Vagina (tissue), 2 donors: ENCODE measurements at regions not wholly inside any gene's neighbourhood (a gene's known extent, or its start where the extent isn't known, plus 50 kb on each side); places are given as distances from the start of the nearest gene placed in this dataset.

Experiments
- DNase-seq, 2 donors: peaks; one replicate each; pipeline ENCODE4 v3.0.0-alpha.2; 2017; ENCODE audit errors: extremely low spot score in 2 of 2
- H3K27ac ChIP-seq: fragments of 200-600 bp; sonication (generic); one replicate; pipeline ENCODE4 v1.5.1; 2019
- H3K27me3 ChIP-seq: fragments of 200-600 bp; sonication (generic); one replicate; pipeline ENCODE4 v1.5.1; 2019
- H3K36me3 ChIP-seq, 2 donors: fragments of 200-600 bp; sonication (generic); one replicate each; pipeline ENCODE4 v1.5.1; 2017 to 2019
- H3K4me1 ChIP-seq: fragments of 200-600 bp; sonication (generic); one replicate; pipeline ENCODE4 v1.5.1; 2019
- H3K4me3 ChIP-seq, 2 donors: fragments of 200-600 bp; sonication (generic); 1 replicate in 1 of 2; 2 replicates in 1 of 2; pipeline ENCODE4 v1.5.1; 2016 to 2019
- H3K9me3 ChIP-seq: fragments of 200-600 bp; sonication (generic); one replicate; pipeline ENCODE4 v1.5.1; 2019
- CTCF ChIP-seq, 3 experiments: fragments of 450-650 bp in 2 of 3; fragments of 200-600 bp in 1 of 3; sonication (generic) in 1 of 3; IDR thresholded peaks; one replicate each; pipeline ENCODE4 v1.5.1; 2017 to 2019; ENCODE audit warnings: antibody characterized with exemption in 3 of 3, mild to moderate bottlenecking in 2 of 3, moderate library complexity in 2 of 3
- POLR2A ChIP-seq, 2 donors: fragments of 450-650 bp; IDR thresholded peaks; one replicate each; pipeline ENCODE4 v1.6.1; 2017; ENCODE audit warnings: antibody characterized with exemption in 2 of 2, mild to moderate bottlenecking in 2 of 2, moderate library complexity in 2 of 2
- POLR2AphosphoS5 ChIP-seq, 2 donors: sonication (generic); formaldehyde crosslinking; IDR thresholded peaks; one replicate each; pipeline ENCODE4 v1.9.0; 2017; ENCODE audit warnings: antibody characterized with exemption in 2 of 2, mild to moderate bottlenecking in 2 of 2, low read depth in 1 of 2; ENCODE audit not compliant: insufficient read depth in 1 of 2
- intact Hi-C: fragments of 100-400 bp; cut with DNase I; formaldehyde crosslinking; loops from one replicate; pipeline ENCODE4 v1.15.1; 2023

DNA sequence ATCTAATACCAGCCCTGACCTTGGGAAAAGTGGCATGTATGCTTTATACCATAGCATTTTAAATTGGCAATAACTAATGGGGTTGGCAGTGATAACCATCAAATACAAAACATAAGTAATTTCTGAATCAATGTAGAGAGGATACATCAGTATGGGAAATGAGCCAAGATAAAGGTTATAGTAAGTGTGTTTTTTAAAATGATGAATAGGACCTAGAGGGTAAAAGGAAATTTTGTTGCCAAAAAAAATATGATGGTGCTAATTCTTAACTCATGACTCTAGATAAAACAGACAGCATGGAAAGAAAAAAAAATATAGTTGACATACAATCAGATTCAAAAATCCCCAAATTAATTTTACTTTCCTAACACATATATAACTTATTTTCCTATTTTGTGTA, 75.4 kb upstream of the ROBO1 start:
- no peaks in the 10 kb centered on the region for H3K27me3 ChIP-seq
- H3K9me3 ChIP-seq: no peaks in the 10 kb centered on the region
- no peak for TF ChIP-seq CTCF (IDR thresholded peaks at IDR 0.05)
- no peak for TF ChIP-seq POLR2AphosphoS5 (IDR thresholded peaks at IDR 0.05; ENCODE audit: insufficient read depth in 1 of 2, low read depth in 1 of 2)
- no peak for TF ChIP-seq POLR2A (IDR thresholded peaks at IDR 0.05)
- no peaks in the 10 kb centered on the region for H3K4me1 ChIP-seq
- no peak overlapping the region for H3K27ac ChIP-seq
- DNase-seq: no peak
- no peak overlapping the region for H3K4me3 ChIP-seq
- intact Hi-C loops: no loop called here
- H3K36me3 ChIP-seq: no peaks in the 10 kb centered on the region

- intact Hi-C loops: no loop called here
- Histone ChIP-seq H3K36me3 (no peaks in the 10 kb centered on the region), H3K4me3 (no peak overlapping the region), H3K27ac (no peak overlapping the region), H3K27me3 (no peaks in the 10 kb centered on the region), H3K9me3 (no peaks in the 10 kb centered on the region), H3K4me1 (no peaks in the 10 kb centered on the region)
- no peak for TF ChIP-seq POLR2A (IDR thresholded peaks at IDR 0.05)
- TF ChIP-seq POLR2AphosphoS5 (IDR thresholded peaks at IDR 0.05; ENCODE audit: insufficient read depth in 1 of 2, low read depth in 1 of 2): no peak
- TF ChIP-seq CTCF (IDR thresholded peaks at IDR 0.05): no peak
- DNase-seq: no peak
Observed at GRCh38 chr3:79835701-79836100, 67.9 kb upstream of the ROBO1 start.

GRCh38 chr3:79824166-79824565, 56.4 kb upstream of the ROBO1 start:
- Histone ChIP-seq H3K9me3 (no peaks in the 10 kb centered on the region), H3K27me3 (no peaks in the 10 kb centered on the region), H3K4me1 (no peaks in the 10 kb centered on the region), H3K27ac (no peak overlapping the region), H3K4me3 (no peak overlapping the region), H3K36me3 (no peaks in the 10 kb centered on the region)
- no peak for TF ChIP-seq CTCF (IDR thresholded peaks at IDR 0.05)
- no peak for TF ChIP-seq POLR2AphosphoS5 (IDR thresholded peaks at IDR 0.05; ENCODE audit: insufficient read depth in 1 of 2, low read depth in 1 of 2)
- TF ChIP-seq POLR2A (IDR thresholded peaks at IDR 0.05): no peak
- intact Hi-C loops: no loop called here
- DNase-seq: no peak

DNA sequence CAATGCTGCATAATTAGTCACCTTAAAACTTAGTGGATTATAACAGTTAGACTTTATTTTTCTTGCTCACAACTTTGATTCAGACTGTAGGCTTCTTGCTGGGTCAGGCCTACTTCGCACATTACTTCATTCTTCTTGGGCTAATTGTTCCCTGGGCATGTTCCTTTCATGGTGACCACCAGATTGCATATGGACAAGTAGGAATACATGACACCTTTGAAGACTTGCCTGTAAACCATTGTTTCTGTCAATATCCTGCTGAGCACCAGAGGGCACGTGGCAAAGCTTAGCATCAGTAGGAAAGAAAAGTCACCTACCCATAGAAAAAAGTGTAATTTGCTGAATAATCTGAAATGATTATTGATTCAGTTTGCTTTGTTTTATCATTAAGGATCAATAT, 54.3 kb upstream of the ROBO1 start:
- TF ChIP-seq POLR2AphosphoS5 (IDR thresholded peaks at IDR 0.05; ENCODE audit: insufficient read depth in 1 of 2, low read depth in 1 of 2) (no peak), POLR2A (IDR thresholded peaks at IDR 0.05) (no peak), CTCF (IDR thresholded peaks at IDR 0.05) (no peak)
- intact Hi-C loops: no loop called here
- no peaks in the 10 kb centered on the region for H3K4me1 ChIP-seq

DNA sequence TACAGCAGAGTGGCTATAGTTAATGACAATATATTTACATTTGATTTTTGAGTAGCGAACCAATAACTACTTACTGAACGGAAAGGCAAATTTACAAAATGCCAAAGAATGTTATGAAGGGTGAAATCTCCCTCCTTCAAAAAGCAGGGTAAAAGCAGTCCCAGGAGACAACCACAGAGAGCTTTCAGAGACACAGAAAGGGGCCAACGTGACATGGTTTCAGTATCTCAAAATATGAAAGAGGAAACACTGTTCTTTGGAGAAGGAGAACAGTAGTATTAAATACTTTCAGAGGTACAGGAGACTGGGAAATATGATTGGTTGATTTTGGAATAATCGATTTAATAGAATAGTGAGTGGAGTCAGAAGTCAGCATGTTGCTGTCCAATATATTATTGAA, 52.3 kb upstream of the ROBO1 start:
- intact Hi-C loops: no loop called here
- Histone ChIP-seq H3K4me1 (no peaks in the 10 kb centered on the region), H3K9me3 (no peaks in the 10 kb centered on the region), H3K4me3 (no peak overlapping the region), H3K36me3 (no peaks in the 10 kb centered on the region), H3K27me3 (no peaks in the 10 kb centered on the region), H3K27ac (no peak overlapping the region)
- no peak for DNase-seq
- TF ChIP-seq CTCF (IDR thresholded peaks at IDR 0.05) (no peak), POLR2AphosphoS5 (IDR thresholded peaks at IDR 0.05; ENCODE audit: insufficient read depth in 1 of 2, low read depth in 1 of 2) (no peak), POLR2A (IDR thresholded peaks at IDR 0.05) (no peak)

More for the DNA sequence above, 54.3 kb upstream of the ROBO1 start:
- Histone ChIP-seq H3K27me3 (no peaks in the 10 kb centered on the region), H3K27ac (no peak overlapping the region), H3K4me3 (no peak overlapping the region), H3K36me3 (no peaks in the 10 kb centered on the region), H3K9me3 (no peaks in the 10 kb centered on the region)
- DNase-seq: no peak
